Epithelial cell of proximal tubule (primary cell): ENCODE measurements at regions not wholly inside any gene's neighbourhood (a gene's known extent, or its start where the extent isn't known, plus 50 kb on each side); places are given as distances from the start of the nearest gene placed in this dataset.

Experiments
- DNase-seq: peaks from one replicate; pipeline ENCODE4 v3.0.0-alpha.2; 2011; ENCODE audit warnings: low read depth
- H3K4me3 ChIP-seq: 2 replicates; pipeline ENCODE4 v1.5.1; 2011; ENCODE audit warnings: low read depth, mild to moderate bottlenecking, low read length
- TF ChIP-seq, protein P1 (sequence below): conservative IDR thresholded peaks from 2 replicates; pipeline ENCODE4 v1.5.1; 2012; ENCODE audit warnings: low read depth, mild to moderate bottlenecking, low read length

DNA sequence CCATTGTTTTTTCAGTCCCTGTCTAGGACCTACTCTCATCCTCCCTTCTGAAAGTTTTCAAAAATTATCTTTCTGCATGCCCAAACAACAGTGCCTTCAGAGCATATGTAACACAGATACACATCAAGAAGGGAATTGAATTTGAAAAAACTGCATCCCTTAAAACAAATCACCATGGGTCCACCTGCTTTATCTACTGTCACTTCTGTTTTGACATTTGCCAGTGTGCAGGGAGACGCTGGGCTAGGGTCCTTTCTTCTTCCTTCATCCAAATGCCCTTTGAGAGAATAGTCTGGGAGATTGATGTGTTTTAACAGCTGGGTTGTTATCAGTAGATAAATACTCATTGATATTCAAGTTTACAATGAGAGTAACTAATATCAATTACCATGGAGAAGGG, 1630.1 kb downstream of the MAT2B start:
- H3K4me3 ChIP-seq, result no peak overlapping the region
- TF ChIP-seq, protein P1, sequence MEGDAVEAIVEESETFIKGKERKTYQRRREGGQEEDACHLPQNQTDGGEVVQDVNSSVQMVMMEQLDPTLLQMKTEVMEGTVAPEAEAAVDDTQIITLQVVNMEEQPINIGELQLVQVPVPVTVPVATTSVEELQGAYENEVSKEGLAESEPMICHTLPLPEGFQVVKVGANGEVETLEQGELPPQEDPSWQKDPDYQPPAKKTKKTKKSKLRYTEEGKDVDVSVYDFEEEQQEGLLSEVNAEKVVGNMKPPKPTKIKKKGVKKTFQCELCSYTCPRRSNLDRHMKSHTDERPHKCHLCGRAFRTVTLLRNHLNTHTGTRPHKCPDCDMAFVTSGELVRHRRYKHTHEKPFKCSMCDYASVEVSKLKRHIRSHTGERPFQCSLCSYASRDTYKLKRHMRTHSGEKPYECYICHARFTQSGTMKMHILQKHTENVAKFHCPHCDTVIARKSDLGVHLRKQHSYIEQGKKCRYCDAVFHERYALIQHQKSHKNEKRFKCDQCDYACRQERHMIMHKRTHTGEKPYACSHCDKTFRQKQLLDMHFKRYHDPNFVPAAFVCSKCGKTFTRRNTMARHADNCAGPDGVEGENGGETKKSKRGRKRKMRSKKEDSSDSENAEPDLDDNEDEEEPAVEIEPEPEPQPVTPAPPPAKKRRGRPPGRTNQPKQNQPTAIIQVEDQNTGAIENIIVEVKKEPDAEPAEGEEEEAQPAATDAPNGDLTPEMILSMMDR, result no peak
- DNase-seq, result no peak

DNA sequence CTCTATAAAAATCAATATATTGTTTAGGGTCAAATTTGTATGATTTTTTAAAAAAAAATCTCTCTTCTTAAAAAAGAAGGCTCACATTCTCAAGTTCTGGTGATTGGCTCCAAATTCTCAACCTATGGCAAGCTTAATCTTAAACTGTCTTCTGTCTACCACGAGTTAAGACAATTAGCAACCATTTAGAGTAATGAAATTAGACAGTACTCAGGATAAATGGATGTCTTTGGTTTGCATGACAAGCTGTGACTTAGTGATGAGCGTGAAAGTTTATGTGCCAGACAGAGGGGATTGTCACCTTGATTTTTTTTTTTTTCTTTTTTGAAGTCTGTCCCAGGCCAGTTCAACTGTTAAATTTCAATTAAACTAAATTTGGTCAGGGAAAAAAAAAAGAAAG, 1632.3 kb downstream of the MAT2B start:
- TF ChIP-seq, protein P1, result no peak
- DNase-seq, result no peak
- H3K4me3 ChIP-seq, result no peak overlapping the region

DNA sequence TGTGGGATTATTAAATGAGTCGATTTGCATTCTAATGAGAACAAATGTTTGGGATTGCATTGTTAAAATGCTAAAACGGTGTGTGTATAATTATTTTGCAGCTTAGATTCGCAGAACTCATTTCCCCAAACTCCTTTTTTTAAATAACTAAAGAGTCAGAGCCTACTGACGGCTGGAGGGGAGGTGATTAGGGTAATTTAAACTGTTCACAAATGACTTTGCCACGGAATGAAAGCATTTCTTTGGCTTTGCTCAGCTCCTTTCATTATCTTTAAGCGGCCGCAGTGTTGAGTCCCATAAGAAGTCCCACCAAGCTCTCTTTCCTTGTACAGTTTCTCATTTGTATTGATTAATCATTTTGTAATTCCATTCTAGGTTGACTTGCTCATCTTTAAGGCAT, 1632.8 kb downstream of the MAT2B start:
- TF ChIP-seq, protein P1, result no peak
- no peak overlapping the region for H3K4me3 ChIP-seq
- DNase-seq, result no peak

DNA sequence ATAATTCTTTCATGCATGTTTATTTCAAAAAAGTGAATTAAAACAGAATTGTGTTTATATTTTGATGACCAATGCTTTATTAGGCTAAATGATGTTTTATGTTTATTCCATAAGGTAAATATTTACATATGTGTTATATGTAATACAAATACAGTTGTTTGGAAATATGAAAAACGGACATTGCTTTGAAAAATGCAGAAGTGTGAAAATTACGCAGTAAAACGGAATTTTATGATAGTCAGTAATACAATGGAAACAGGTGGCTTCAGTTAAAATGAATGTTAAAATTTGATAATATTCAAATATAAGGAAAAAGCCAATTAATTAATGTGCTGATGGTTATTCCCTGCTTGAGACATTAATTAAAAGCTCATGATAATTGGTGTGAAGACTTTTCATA, 1633.8 kb downstream of the MAT2B start:
- H3K4me3 ChIP-seq, result no peak overlapping the region
- TF ChIP-seq, protein P1, result no peak
- no peak for DNase-seq

DNA sequence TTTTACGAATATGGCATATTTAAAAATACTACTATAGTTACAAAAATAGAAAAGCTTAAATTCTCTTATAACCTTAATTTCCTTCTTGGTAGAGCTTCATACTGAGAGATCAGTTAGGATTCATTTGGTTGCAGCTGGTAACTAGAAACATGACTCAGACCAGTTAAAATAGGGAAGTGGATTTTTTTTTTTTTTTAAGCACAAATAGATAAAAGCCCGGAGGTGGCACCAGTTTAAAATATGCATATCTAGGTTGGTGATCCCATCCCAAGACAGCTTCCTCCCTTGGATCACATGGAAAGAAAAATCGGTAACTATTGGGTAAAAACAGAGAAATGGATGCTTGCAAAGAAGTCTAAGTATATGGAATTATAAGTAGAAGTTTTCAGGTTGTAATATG, 1634.3 kb downstream of the MAT2B start:
- no peak for DNase-seq
- H3K4me3 ChIP-seq, result no peak overlapping the region
- TF ChIP-seq, protein P1, result no peak

DNA sequence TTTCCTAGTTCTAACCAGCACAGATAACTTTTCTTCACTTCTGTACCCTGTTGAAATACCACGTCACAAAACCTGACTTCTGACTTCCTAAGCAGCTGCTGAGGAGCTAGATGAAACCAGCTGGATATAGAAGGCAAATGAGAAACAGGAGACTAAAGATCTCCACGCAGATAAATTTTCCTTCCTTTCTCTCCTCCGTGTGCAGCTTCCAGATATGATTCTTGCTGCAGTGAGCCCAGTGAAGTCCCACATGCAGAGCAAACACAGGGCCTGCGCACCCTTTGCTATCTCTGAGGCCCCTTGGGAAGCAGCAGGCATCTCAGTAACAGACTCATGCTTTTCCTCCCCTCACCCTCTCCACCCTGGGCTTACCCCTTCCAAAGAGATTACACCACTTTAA, 1638.3 kb downstream of the MAT2B start:
- no peak for DNase-seq
- no peak overlapping the region for H3K4me3 ChIP-seq
- TF ChIP-seq, protein P1, result no peak

DNA sequence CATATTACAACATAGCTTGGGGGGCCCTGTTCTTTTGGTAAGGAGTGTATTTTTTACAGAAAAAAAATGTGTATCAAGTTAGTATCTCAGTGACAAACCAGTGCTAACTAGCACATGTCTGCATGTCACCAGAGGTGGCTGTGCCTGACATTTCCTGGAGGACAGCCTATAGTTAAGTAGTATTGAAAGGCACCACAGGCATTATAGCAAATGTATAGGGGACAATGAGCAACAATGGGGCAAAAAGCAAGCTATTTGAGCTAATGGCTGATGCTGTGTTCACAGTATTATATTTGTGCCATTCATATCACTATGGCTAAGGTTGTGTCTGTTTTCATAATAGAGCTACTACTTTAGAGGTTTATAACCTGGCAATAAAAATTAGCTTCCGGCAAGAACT, 1644.0 kb downstream of the MAT2B start:
- no peak overlapping the region for H3K4me3 ChIP-seq
- DNase-seq, result no peak
- TF ChIP-seq, protein P1, result no peak
